GM12874 (cell line): ENCODE measurements at regions not wholly inside any gene's neighbourhood (a gene's known extent, or its start where the extent isn't known, plus 50 kb on each side); places are given as distances from the start of the nearest gene placed in this dataset.

ENCODE experiments used
- TF ChIP-seq, protein P1 (sequence below): IDR thresholded peaks from 2 replicates; pipeline ENCODE4 v1.5.1; 2011; ENCODE audit warnings: low read depth, mild to moderate bottlenecking, control low read depth, low read length, moderate library complexity; ENCODE audit not compliant: insufficient read depth

DNA sequence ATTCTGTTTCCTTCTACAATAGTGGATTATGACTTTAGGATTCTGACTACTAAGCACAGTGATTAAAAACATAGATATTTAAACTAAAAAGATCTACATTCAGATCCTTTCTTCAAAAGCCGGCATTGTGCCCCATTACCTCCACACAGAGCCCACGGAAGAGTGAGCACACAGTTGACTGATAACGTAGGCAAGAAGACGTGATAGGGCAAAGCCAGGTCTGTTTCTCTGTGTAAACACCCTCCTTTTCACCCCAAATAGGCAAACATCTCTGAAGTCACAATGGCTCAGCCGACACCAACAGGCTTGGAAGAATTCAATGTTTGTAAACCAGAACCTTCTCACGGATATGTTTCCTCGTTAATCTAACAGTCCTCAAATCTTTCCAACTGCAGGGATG lies 302.9 kb downstream of the CMPK2 start:
- TF ChIP-seq, protein P1, sequence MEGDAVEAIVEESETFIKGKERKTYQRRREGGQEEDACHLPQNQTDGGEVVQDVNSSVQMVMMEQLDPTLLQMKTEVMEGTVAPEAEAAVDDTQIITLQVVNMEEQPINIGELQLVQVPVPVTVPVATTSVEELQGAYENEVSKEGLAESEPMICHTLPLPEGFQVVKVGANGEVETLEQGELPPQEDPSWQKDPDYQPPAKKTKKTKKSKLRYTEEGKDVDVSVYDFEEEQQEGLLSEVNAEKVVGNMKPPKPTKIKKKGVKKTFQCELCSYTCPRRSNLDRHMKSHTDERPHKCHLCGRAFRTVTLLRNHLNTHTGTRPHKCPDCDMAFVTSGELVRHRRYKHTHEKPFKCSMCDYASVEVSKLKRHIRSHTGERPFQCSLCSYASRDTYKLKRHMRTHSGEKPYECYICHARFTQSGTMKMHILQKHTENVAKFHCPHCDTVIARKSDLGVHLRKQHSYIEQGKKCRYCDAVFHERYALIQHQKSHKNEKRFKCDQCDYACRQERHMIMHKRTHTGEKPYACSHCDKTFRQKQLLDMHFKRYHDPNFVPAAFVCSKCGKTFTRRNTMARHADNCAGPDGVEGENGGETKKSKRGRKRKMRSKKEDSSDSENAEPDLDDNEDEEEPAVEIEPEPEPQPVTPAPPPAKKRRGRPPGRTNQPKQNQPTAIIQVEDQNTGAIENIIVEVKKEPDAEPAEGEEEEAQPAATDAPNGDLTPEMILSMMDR = no peak

DNA sequence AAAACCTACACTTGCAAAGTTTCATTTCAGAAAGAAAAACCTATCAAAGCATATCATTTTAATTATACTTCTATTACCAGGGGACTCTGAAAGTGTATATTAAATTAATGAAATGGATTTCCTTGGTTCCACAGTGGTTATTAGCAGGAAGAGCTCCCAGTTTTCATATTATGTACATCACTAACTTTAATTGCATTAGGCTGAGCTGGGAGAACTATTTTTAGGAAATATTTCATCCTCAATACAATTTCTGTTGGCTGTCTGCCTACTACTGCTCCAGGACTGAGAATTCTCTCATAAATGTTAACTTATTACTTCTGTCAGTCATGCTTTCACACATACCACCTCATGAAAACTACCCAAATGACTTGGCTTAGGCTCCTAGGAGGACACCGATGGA lies 301.4 kb downstream of the CMPK2 start:
- TF ChIP-seq, protein P1 = no peak

- TF ChIP-seq, protein P1 = no peak
Measured at GRCh38 chr2:6574121-6574520, 291.6 kb downstream of the CMPK2 start.

DNA sequence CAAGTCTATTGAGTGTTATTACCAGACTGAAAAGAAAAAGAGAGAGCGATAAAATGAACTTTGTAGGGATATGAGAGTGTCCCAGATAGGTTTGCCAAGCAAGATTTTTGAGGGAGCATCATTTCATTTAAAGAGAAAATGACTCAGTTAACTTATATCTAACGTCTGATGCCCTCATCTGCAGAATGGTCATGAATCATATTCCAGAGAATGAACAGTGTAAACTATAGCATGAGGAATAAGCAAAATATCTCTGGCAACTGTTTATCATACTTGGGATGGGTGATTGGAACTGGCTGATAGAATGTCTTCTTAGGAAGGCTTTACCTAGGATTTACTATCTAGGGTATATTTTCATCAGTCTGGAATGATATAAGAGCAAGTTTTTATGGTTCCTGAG lies 289.4 kb downstream of the CMPK2 start:
- TF ChIP-seq, protein P1 = no peak

GRCh38 chr2:6577960-6578359 lies 287.7 kb downstream of the CMPK2 start:
- TF ChIP-seq, protein P1 = no peak

DNA sequence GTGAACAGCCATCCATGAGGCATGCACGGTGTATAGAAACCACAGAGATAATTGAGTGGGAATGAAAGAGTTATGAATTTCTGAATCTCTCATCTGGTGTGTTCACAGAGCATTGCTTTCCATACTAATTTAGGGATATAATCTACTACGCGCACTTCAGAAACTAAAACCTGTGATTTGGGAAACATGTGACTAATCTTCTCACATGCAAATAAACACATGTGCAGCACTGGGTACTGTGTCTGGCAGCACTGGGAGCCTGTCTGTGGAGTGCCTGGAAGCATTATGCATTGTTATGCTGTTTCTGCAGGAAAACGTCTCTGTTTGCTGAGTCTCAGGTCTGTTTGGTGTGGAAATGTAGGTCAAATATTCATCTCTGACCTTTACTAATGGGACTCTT lies 287.3 kb downstream of the CMPK2 start:
- TF ChIP-seq, protein P1 = no peak

GRCh38 chr2:6579281-6579680 lies 286.4 kb downstream of the CMPK2 start:
- TF ChIP-seq, protein P1 = no peak

DNA sequence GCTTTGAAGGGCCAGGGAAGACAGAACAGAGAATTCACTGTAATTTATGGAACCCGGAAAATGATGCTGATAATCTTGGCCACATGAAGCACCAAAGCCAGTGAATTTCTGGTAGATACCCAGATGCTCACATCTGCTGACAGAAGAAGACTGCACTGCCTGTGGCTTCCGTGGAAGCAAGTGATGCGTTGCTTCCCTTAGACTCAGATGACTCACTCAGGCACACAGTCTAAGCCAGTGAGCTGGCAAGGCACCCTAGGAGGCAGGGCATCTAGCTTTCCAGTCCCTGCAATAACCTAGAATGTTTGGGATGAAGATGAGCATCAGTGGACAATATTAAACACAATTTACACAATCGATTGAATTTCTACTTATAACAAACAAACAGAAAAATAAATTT lies 284.7 kb downstream of the CMPK2 start:
- TF ChIP-seq, protein P1 = no peak
